Middle frontal gyrus (tissue), 1 donor: ENCODE measurements at regions not wholly inside any gene's neighbourhood (a gene's known extent, or its start where the extent isn't known, plus 50 kb on each side); places are given as distances from the start of the nearest gene placed in this dataset.
"Not testable (repeated sequence)": the region's sequence is repeated elsewhere in the genome, so short reads cannot be mapped to it uniquely, and the experiment has no call there.

Source experiments
- DNase-seq: peaks from one replicate; pipeline ENCODE4 v3.0.0-alpha.2; 2015; ENCODE audit warnings: low spot score; ENCODE audit errors: extremely low spot score

DNA sequence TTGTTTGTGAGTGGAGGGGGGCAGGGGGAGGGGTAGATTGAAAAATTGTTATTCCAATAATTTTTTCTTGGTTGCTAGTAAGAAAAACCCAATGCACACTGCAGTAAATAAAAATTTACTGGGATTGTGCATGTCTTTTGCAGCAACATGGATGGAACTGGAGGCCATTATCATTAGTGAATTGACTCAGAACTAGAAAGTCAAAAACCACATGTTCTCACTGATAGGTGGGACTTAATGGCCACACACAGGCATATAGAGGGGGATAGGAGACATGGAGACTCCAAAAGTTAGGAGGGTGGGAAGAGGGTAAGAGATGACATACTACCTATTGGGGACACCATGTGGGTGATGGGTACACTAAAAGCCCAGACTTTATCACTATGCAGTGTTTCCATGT lies 67.2 kb downstream of the BUB3 start:
- DNase-seq: no peak

GRCh38 chr10:123222832-123223231 lies 68.6 kb downstream of the BUB3 start:
- no peak for DNase-seq

- DNase-seq: no peak
Measured at GRCh38 chr10:123227706-123228105, 73.5 kb downstream of the BUB3 start.

- DNase-seq: no peak
Measured at GRCh38 chr10:123229927-123230630, 75.9 kb downstream of the BUB3 start.

GRCh38 chr10:123232879-123233278 lies 78.7 kb downstream of the BUB3 start:
- not testable (repeated sequence) for DNase-seq

DNA sequence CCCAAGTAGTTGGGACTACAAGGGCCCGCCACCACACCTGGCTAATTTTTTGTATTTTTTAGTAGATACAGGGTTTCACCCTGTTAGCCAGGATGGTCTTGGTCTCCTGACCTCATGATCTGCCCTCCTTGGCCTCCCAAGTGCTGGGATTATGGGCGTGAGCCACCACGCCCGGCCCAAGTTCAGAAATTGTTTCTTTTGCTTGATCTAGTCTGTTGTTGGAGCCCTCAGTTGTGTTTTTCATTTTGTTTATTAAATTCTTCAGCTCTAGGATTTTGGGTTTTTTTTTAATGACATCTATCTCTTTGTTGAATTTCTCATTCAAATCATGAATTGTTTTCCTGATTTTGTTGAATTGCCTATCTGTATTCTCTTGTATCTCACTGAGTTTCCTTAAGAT lies 80.8 kb downstream of the BUB3 start:
- not testable (repeated sequence) for DNase-seq

- DNase-seq: no peak
Measured at GRCh38 chr10:123236126-123236525, 81.9 kb downstream of the BUB3 start.

DNA sequence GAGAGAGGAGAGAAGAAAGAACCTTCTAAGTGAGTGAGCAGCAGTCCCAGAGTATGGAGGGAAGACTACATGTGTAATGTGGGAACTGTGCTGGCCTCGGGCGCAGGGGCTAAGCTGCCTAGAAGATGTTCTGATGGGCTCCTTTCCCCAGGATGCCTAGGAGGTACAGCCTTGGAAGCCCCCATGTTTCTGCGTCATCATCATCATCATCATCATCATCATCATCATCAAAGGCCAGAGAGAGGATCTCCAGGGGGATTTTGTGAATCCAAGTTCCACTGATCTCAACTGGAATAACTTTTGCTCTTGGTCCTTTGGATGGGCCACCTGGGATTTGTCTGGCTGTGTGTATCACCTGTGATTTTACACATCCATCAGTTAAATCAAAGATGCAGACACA lies 86.0 kb downstream of the BUB3 start:
- DNase-seq: no peak

DNA sequence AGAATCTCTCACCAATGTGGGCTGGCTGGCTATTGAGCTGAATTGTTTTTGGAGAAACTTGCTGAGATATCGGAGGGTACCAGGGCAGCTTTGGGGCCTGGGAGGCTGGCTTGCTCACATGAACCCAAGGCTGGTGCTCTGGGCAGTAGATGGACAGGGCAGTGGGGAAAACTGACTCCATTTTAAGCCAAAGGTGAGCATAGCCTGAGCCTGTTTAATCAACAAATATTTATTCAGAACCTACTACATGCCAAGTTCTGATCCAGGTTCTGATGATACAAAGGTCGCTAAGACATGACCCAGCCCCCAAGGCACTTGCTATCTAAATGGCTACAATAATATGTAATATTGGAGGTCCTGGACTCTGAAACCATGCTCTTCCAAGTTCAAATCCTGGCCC lies 86.6 kb downstream of the BUB3 start:
- DNase-seq: no peak

DNA sequence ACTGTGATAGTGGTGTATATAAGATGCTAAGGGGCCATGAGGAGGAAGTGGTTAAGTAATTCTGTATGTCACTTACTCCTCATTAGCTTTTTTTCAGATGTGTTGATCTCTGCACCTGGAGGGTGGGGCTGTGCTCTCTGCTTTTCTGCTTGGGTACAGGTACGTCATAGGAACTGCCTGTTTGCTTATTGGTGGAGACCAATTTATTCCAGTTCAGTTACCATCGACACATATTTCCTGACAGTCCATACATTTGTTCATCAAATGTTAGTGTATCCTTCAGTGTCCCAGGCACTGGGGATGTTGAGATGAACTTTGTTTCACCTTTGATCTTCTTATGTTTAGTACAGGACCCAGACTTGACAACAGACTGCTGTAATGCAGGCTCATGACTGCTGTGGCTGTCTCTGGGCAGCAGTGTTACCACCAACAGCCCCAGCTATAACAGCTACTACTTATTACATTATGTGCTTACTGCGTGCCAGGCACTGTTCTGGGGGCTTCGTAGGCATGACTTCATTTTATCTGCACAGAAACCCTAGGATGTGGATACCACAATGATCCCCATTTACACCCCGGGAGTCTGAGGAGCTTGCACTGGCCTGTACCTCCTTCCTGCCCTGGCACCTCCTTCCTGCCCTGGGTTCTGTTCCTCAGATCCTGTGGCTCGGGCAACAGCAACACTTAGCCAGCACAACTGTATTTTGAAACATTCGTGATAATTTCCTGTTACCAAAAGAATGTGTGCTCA lies 87.4 kb downstream of the BUB3 start:
- DNase-seq: no peak

DNA sequence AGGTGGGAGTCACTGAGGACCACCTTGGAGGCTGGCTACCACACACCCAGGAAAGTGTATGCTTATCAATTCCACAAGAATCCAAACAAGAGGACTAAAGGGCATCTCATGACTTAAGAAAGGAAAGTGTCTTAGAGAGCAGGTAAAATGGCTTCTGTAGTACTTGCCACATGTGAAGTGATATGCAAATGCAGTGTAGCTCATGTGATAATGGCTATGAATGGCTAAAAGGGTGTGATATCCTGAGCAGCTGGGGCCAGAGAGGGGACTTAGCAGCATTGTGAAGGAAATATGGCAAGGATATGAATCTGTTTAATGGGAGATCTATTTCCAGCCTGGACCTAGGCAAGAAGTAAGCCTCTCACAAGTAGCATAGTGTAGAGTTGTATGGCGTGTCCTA lies 90.5 kb downstream of the BUB3 start:
- no peak for DNase-seq

DNA sequence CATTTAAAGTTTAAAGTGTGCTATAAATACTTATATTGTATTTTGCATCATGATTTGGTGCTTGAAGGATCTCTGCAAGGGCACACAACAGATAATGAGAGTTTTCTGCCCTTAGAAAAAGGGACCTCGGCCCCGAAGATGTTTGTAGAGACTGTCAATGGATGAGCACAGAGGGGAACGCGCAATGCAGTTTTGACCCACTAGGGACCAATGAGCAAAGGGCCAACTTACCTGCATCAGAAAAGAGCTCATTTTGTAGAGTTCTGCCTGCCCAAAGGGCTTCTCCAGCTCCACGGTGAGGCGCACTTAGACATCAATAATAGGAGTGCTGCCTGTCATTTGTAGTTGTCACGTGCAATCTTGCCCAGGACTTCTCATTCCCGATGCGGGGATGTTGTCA lies 91.1 kb downstream of the BUB3 start:
- no peak for DNase-seq

DNA sequence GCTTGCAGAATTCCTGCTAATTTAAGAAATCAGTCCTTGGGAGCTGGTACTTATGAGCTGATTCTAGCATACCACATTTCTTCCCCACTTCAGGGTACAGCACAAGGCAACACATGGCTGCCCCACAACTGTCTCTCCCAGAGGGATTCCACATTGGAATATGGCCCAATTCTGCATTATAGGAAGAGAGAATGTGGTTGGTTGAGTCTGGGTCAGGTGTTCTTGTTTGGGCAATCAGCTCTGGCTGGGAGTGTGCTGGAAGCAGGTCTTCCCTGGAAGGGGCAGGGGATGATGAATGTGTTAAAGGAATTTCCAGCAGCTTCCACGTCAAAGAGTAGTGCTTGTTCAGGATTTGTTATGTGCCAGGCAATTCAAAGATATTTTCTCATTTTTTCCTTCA lies 95.7 kb downstream of the BUB3 start:
- no peak for DNase-seq

- DNase-seq: no peak
Measured at GRCh38 chr10:123250640-123251039, 96.4 kb downstream of the BUB3 start.

DNA sequence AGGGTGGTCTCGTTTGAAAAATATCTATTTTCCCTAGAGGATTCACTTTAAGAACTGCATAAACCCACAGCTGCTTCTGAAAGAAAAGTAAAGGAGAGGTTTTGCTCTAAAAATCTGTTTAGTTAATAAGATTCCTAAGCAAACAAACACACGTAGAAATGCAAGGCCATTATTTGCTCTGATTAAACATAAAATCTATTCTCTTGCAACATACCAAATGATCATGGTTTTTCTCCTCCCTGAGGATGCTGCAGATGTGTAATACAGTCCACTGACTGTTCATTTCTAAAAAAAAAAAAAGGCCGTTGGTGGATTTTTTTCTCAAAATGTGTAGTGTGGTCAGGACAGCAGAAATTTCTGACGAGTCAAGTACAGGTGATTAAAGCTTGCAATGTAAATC lies 98.6 kb downstream of the BUB3 start:
- DNase-seq: no peak

DNA sequence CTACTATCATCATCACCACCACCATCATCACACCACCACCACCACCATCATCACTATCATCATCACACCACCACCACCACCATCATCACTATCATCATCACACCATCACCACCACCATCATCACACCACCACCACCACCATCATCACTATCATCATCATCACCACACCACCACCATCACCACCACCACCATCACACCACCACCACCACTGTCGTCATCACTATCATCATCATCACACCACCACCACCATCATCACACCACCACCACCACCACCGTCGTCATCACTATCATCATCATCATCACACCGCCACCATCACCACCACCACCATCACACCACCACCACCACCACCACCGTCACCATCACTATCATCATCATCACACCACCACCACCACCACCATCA lies 100.1 kb downstream of the BUB3 start:
- DNase-seq: not testable (repeated sequence)

DNA sequence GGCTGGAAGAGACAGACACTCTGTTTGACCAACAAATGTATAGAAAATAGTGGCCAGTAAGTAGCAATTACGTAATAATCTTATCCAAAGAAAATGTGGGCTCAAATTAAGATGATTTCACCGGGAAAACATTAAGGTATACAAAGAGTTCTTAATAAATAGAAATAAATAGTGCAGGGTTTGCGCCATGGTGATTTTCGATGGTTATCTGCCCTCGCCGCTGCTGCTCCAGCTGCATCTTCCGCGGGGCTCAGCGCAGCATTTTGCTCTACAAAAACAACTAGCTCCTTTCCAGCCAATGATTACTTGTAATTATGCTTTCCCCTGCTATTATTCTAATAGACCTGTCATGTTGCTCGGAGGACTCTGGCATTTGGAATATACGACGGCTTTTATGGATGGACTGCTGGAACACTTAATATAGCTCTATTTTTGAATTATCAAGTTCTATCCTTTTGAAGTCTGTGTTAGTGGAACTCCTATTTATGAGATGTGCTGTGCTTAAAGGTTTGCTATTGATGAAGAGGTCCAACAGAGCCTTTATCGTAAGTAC lies 103.8 kb downstream of the BUB3 start:
- DNase-seq: no peak

DNA sequence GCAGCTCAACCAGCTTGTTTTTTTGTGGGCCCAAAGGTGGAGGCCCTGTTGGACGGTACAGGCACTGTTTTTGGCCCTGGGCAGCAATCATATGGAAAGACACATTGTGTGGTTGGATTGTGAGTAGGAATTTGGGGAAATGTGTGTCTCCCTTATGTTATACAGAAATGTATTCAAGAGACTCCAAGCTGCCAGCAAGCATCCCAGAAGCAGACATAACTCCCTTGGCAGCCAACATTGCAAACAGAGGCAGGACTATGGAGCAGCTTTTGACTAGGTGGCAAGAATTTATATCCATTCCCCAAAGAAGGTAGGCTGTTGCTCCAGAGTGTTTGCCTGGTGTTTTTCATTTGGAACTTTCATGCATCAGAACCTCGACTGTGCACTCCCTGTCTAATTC lies 104.9 kb downstream of the BUB3 start:
- DNase-seq: no peak

DNA sequence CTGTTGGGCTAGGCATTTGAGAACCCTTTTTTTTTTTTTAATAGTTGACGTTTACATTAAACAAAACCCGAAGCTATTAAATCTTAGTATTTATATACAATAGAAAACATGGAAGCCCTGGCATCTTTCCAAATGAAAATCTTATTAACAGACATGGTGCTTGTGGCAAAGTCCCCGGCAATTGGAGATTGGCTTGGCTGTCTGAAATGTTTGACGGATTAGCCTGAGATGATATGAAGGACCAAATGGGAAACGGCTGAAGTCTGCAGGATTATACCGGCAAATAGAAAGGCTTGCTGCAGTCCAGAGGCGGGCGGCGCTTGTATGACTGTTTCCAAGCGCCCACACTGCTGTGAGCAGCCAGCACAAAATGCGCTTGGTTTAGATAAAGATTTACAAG lies 105.6 kb downstream of the BUB3 start:
- DNase-seq: no peak

DNA sequence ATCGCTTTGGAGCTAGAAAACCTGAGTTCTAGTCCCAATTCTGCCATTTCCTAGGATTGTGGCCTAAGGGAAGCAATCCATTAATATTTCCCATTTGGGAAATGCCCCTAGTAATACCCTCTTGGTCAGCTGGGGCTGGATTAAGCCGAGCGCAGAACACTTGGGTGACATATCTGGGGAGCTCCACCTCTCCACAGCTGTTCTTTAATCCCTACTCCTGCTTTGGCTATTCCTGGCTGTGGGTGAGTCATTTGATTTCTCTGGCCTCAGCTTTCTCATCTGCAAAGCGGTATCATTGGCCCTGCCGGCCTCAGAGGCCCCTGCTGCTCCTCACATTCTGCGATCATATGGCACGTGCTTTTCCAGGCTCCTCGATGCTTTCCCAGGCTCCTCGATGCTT lies 108.3 kb downstream of the BUB3 start:
- DNase-seq: no peak

- no peak for DNase-seq
Measured at GRCh38 chr10:123266971-123267370, 112.8 kb downstream of the BUB3 start.

DNA sequence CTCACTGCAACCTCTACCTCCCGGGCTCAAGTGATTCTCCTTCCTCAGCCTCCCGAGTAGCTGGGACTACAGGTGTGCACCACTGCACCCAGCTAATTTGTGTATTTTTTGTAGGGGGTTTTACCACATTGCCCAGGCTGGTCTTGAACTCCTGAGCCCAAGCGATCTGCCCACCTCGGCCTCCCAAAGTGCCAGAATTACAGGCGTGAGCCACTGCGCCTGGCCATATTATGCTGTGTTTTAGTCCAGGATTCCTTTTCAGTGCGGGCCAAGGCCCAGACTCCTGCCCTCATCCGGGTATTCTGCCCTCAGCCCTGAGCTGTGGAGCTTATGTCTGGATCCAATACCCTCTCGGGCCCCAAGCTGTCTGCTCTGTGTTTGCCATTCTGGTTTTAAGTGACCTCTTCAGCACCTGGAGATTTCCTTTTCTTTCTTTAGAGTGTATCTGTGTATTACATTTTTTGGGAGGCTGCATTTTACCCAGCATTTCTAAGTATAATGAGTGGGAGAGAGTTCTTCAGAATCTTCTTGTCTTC lies 114.9 kb downstream of the BUB3 start:
- DNase-seq: no peak

GRCh38 chr10:123269675-123270074 lies 115.5 kb downstream of the BUB3 start:
- DNase-seq: no peak
